ENCODE measurements at regions not wholly inside any gene's neighbourhood (a gene's known extent, or its start where the extent isn't known, plus 50 kb on each side); places are given as distances from the start of the nearest gene placed in this dataset.

- no peak for TF ChIP-seq CTCF (IDR thresholded peaks at IDR 0.05; ENCODE audit: low read depth, low read length, missing control alignments)
- H3K4me3 ChIP-seq (ENCODE audit: low read depth, low read length): no peak overlapping the region
- no peak for DNase-seq (ENCODE audit: low read depth)
- in situ Hi-C loops (cut with HindIII; ENCODE audit: low sequenced_read_pairs): no loop called here
Observed at GRCh38 chr11:123330948-123331347, 99.1 kb upstream of the GRAMD1B start.

GRCh38 chr11:123330471-123330870 is 99.6 kb upstream of the GRAMD1B start:
- TF ChIP-seq CTCF (IDR thresholded peaks at IDR 0.05; ENCODE audit: low read depth, low read length, missing control alignments): no peak
- no peak for DNase-seq (ENCODE audit: low read depth)
- H3K4me3 ChIP-seq (ENCODE audit: low read depth, low read length): no peak overlapping the region
- in situ Hi-C loops (cut with HindIII; ENCODE audit: low sequenced_read_pairs): no loop called here

- in situ Hi-C loops (cut with HindIII; ENCODE audit: low sequenced_read_pairs): no loop called here
- H3K4me3 ChIP-seq (ENCODE audit: low read depth, low read length): no peak overlapping the region
- TF ChIP-seq CTCF (IDR thresholded peaks at IDR 0.05; ENCODE audit: low read depth, low read length, missing control alignments): no peak
- no peak for DNase-seq (ENCODE audit: low read depth)
Observed at GRCh38 chr11:123330071-123330470, 100.0 kb upstream of the GRAMD1B start.

- no peak overlapping the region for H3K4me3 ChIP-seq (ENCODE audit: low read depth, low read length)
- TF ChIP-seq CTCF (IDR thresholded peaks at IDR 0.05; ENCODE audit: low read depth, low read length, missing control alignments): no peak
- in situ Hi-C loops (cut with HindIII; ENCODE audit: low sequenced_read_pairs): no loop called here
- DNase-seq (ENCODE audit: low read depth): no peak
Observed at GRCh38 chr11:123328281-123328867, 101.7 kb upstream of the GRAMD1B start.

- in situ Hi-C loops (cut with HindIII; ENCODE audit: low sequenced_read_pairs): no loop called here
- TF ChIP-seq CTCF (IDR thresholded peaks at IDR 0.05; ENCODE audit: low read depth, low read length, missing control alignments): no peak
- DNase-seq (ENCODE audit: low read depth): no peak
- no peak overlapping the region for H3K4me3 ChIP-seq (ENCODE audit: low read depth, low read length)
Observed at GRCh38 chr11:123325533-123325932, 104.5 kb upstream of the GRAMD1B start.

GRCh38 chr11:123323568-123323967 is 106.5 kb upstream of the GRAMD1B start:
- in situ Hi-C loops (cut with HindIII; ENCODE audit: low sequenced_read_pairs): no loop called here
- DNase-seq (ENCODE audit: low read depth): no peak
- no peak for TF ChIP-seq CTCF (IDR thresholded peaks at IDR 0.05; ENCODE audit: low read depth, low read length, missing control alignments)
- H3K4me3 ChIP-seq (ENCODE audit: low read depth, low read length): no peak overlapping the region

Data from astrocyte of the cerebellum (primary cell).